ENCODE measurements at regions not wholly inside any gene's neighbourhood (a gene's known extent, or its start where the extent isn't known, plus 50 kb on each side); places are given as distances from the start of the nearest gene placed in this dataset.

DNA sequence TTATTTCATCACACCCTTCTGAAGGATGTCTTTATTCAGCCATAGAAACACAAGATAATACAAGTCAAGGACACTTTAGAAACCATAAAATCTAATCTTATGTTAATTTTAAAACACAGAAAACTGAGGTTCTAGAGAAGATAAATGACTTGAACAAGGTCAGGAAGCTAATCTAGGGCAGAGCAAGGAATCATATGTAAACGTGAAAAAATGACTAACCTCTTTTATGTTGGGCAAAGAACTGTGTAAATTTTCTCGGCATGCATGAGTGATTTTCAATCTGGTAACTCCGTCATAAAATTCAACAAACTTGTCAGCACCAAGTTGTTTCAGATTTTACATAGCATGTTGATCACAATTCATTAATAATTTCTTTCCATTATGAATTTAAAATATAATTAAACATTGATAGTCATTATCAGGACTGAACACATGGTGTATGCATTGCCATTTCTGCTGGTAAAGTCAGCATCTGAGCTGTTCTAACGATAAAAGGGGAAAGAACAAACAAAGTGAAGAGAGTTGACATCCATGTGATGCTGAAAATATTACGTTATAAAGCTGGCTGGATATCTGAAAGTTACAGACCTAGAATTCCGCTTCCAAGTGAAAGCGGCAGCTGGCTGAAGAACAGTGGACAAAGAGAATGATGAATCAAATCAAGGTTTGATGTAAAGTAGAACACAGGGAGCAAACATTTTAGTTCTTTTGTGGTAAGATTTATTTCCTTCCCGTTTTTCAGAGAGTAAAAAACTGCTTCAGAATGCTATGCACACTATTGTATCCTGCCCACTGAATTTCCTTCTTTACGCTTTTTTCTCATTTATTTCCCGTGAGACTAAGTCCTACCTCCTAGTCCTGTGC, 1037.4 kb upstream of the TMPRSS15 start:
- TF ChIP-seq CTCF (IDR thresholded peaks at IDR 0.05) (no peak), EP300 (IDR thresholded peaks at IDR 0.05) (no peak), POLR2A (IDR thresholded peaks at IDR 0.05) (no peak), POLR2AphosphoS5 (IDR thresholded peaks at IDR 0.05) (no peak)
